ENCODE measurements at regions not wholly inside any gene's neighbourhood (a gene's known extent, or its start where the extent isn't known, plus 50 kb on each side); places are given as distances from the start of the nearest gene placed in this dataset.
A peak's percentile ranks its signal among the peaks of the same experiment; 100 is the strongest.

DNA sequence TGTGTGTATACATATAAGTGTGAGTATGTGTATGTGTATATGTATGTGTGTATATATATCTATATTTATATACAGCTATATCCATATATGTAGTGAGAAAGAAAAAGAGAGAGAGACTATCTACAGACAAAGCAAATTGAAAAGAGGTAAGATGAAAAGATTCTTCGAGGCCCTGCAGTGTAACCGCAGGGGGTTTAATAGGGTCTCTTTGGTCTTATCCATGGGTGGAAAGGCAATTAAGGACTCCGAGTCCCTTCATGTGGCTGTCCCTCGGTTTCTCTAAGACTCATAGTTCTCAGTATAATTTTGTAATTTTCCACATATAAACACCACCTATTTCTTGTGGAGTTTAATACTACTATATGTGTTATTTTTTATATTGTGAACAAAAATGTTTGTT lies 50.6 kb upstream of the JAZF1 start:
- DNase-seq, result no peak

DNA sequence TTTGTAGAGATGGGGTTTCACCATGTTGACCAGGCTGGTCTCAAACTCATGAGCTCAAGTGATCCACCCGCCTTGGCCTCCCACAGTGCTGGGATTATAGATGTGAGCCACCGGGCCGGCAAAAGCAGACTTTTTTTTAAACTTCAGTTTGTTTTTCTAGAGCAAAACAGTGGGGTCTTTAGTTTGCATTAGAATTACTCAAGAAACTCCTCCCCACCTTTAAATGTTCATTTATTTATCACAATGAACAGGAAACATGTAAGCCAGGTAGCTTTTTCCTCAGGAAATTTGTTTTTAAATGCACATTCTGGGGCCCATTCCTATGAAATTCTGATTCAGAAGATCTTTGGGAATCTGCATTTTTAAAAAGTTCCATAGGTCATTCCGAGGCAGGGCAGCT lies 56.0 kb upstream of the JAZF1 start:
- DNase-seq, result no peak

DNA sequence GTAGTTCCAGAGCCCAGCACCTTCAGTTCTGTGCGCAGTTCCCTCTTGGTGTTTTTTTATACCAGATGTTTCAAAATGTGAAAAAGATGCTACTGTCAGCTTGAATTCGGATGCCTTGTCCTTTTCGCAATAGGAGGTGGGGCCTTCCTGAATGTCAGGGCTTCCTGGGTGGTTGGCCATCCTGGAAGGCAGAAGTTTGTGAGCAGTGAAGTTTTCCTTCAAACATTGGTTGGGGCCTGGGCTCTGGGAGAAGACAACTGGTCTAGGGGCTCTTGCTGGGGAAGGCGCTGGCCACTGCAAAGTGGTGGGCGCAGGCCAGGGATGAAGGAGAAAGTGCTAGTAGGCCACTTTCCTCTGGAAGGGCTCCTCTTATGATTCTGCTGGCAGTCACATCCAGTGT lies 56.8 kb upstream of the JAZF1 start:
- no peak for DNase-seq

DNA sequence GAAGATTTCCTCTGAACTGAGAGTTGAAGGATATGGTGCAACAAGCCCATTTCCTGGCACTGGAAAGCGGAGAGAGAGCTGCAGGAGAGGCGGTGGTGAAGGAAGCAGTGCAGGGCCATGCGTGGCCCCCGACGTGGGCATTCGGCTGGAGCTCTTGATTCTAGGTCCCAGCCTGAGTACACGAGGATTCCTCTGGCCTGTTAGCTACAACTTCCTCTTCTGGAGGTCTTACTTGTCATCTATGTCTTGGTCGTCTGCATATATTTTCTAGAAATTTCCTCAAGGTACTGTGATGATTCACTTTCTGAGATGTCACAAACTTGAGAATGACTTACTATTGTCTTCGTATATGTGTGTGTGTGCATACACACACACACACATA lies 59.2 kb upstream of the JAZF1 start:
- no peak for DNase-seq

DNA sequence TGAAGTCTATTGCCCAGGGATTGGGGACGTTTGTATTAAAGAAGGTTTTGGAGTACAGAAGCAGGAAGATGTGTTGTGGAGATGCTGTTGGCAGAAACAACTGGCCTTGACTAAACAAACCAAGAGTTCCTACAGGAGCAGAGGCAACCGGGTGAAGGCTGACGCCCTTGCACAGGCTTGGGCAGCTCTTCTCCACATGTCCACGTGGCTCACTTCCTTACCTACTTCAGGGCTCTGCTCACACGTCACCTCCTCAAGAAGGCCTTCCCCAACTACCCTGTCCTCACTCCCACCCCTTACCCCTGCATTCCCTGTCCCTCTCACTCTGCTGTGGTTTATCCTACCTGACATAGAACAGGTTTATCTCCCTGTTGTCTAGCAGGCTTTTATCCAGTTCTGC lies 59.9 kb upstream of the JAZF1 start:
- DNase-seq, result no peak

DNA sequence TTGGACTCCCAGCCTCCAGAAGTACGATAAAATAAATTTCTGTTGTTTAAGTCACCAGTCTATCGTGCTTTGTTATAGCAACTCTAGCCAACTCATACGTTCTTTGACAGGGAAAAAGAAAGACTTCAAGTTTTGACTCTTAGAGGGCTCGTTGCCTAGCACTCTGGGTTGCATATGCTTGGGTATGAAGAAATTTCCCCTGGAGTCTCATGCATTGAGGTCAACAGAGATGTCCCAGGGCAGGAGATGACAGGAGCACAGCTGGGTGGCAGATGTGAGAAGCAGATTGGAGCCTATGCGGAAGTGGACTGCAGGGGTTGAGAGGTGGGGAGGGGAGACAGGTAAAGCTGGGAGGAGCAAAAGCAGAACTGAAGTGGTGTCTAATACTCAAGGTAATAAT lies 63.3 kb upstream of the JAZF1 start:
- no peak for DNase-seq

DNA sequence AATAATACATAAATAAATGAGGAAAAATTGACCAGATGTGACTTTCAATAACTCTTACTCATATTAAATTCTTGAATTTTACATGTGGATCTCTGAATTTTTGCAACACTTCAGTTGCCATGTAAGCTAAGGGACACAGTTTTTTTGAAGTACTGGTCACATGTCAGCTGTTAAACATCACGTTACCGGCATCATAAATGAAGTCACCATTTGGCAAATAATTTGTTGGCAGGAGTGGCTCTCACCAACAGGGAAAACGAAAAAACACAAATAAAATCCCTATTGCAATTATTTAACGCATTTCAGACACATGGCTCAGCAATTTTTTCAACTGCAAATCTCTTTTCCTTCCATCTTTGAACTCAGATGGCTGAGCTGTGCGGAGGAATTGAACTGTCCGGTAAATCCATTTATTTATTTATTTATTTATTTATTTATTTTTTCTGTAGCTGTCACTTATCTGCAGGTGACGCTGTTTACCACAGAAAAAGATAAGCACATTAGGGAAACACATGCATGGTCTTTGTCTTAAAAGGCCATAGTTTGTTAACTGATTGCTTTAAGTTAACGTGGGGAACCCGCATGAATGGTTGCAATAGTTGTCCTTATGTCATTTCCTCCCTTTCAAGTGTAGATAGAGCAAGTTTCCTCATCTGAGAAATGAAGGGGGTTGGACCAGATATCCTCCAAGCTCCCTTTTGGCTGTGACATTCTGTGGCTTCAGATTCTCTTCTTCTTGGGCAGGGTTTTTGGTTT lies 64.7 kb upstream of the JAZF1 start:
- no peak for DNase-seq

DNA sequence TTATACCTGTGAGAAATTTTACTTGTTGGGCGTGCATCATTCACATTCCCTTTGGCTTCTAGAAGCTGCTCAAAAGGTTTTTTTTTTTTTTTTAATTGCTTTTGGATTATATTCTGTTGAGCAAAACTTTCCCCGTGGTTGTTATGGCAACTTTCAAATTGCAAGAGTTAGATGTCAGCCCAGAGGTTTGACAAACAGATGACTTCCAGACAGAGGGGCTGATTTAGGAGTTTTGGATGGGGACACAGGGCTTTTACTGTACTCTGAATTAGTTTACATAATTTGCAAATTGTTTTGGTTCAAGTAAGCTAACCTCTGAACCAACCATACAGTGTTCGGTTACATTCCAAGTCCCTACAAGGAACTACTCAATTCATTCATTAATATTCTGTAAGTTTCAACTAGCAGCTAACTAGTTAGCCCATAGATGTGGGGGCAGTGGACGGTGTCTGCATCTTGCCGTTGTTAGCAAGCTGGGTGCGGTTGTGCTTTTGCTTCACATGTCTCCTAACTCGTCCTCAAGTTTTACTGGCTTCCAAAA lies 66.4 kb upstream of the JAZF1 start:
- DNase-seq, result no peak

DNA sequence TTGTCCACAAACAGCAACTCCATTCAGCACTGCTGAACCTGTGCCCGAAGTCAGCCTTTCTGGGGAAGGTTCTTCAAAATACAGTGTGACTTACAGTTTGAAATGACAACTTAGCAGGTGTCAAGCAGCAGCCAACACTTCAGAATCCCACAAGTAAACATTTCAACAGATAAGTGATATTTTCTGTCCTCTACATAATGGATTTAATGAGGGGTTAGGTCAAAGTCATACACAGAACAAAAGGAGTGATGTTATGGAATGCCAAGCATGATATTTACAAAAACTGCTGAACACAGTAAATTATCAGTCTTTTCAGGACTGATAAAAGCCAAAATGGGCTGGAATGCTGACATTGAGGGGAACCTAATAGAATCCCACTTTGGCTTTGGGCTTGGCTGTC lies 77.6 kb upstream of the JAZF1 start:
- DNase-seq, result no peak

DNA sequence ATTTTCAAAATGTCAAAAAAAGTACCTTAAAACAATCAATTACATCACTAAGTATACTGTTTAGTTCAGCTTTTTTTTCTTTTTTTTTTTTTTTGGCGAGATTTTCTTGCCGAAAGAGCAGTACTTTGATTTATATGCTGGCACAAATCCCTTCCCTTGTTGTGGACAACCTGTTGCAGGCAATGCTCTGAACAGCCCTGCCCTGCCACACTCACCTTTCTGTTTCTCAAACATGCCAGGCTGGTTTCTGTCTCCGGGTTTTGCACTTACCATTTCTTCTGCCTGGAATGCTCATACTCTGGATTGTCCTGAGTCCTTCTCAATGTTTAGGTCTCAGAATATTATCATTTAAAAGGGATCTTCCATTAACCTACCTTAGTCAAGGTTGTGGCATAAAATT lies 80.4 kb upstream of the JAZF1 start:
- DNase-seq, result no peak

DNA sequence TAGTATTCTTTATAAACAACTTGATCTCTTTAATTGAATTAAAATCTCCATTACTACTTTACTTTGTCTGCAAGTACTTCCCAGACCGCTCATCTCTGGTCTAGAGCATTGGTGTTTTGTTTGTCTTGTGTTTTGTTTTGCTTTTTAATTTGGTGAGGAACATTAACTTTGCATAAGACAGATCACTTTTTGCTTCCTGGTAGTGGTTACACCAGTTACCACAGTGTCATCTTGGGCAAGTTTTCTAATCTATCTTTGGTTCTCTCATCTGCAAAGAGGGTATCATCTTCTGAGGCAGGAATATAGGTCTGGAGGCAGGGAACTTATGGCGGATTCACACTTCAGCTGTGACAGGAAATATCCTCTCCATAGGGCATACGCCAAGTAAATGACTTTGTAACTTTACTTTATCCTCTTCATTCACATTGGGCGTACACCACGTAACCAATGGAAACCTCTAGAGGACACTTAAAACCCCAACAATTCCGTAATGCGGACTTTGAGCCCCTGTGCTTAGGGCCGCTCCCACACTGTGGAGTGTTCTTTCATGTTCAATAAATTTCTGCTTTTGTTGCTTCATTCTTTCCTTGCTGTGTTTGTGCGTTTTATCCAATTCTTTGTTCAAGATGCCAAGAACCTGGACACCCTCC lies 83.2 kb upstream of the JAZF1 start:
- no peak for DNase-seq

DNA sequence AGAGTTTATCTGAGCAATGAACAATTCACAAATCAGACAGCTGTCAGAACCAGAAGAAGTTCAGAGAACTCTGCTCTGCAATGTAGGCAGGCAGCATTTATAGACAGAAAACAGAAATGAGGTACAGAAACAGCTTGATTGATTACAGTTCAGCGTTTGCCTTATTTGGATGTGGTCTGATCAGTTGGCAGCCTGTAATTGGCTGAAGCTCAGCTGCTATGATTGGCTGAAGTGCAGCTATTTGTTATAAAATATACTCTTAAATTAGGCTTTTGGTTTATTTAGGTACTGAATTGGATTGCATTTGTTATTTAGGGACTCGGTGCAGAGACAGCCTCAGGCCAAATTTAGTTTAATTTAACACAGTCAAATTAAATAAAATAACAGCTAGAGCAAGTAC lies 85.8 kb upstream of the JAZF1 start:
- DNase-seq, result no peak

DNA sequence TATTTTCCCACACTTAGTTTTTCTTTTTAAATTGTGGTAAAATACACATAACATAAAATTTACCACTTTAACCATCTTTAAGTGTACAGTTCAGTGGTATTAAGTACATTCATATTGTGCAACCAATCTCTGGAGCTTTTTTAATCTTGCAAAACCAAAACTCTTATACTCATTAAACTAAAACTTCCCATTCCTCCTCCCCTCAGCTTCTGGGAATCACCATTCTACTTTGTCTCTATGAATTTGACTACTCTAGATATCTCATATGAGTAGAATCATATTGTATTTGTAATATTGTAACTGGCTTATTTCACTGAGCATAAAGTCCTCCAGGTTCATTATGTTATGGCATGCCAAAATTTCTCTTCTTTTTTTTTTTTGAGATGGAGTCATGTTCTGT lies 86.4 kb upstream of the JAZF1 start:
- no peak for DNase-seq

DNA sequence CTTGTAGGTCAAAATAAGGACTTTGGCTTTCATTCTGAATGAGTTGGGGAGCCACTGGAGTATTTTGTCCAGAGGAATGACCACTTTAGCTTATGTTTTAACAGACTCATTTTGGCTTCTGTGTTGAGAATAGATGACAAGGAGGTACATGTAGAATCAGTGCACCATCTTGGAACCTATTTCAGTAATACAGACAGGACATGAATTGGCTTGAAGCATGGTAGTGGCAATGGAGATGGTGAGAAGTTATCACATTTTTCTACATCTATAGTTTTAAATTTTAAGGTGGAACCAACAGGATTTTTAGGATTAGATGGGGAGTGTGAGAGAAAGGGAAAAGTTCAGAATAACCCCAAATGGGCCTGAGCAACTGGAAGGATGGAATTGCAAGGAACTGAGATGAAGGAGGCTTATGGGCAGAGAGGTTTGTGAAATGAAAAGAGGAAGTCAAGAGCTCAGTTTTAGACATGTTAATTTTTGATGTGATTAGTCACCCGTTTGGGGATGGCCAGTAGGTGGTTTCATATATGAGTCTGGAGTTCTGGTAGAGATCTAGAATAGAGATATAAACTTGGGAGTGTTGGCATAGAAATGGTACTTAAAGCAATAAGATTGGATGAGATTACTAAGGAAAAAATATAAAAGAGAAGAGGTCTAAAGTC lies 89.2 kb upstream of the JAZF1 start:
- no peak for DNase-seq

DNA sequence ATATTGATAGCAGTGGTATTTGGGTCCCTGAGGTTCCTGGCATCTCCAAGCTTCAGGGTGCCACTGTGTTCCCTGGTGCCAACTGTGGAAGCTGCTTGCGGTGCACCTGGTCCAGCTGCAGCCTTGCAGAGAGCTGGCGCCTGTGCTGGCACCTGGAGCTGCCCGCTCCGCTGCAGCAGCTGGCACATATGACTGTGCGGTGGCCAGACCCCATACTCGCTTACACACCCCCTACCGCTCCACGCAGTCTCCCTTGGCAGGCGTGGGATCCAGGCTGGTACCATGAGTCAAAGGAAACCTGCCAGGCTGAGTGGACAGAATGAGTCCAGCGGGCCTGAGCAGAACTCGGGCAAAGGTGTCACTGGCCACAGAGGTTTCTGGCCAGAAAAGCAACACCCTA lies 89.9 kb upstream of the JAZF1 start:
- DNase-seq, result no peak

DNA sequence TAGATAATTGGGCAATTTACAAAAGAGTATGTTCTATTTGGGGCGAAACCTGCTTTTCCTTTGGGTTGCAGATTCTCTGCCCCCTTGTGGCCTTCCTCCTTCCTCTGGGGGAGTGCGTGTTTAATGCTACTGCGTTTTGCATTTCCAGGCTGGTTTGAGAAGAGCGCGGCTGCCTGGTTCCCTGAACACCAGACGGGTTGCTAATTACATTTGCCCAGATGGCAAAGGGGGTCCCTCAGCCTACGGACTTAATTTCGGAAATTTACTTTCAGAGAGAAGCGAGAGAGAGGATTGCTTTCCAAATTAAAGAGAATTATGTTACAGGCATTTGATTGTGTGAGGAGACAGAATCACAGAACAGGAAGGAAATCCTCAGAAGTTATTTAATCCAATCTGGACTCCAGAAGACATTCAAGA lies 91.9 kb upstream of the JAZF1 start:
- peak; percentile 1 for DNase-seq

DNA sequence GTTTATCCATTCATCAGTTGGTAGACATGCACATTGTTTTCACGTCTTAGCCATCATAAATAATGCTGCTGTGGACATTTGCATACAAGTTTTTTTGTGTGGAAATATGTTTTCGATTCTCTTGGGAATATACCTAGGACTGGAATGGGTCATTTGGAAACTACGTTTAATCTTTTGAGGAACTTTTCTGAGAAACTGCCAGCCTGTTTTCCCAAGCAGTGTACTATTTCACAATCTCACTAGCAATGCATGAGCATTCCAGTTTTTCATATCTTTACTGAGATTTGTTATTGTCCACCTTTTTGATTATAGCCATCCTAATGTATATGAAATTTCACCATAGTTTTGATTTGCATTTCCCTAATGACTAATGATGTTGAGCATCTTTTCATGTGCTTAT lies 95.7 kb upstream of the JAZF1 start:
- DNase-seq, result no peak

DNA sequence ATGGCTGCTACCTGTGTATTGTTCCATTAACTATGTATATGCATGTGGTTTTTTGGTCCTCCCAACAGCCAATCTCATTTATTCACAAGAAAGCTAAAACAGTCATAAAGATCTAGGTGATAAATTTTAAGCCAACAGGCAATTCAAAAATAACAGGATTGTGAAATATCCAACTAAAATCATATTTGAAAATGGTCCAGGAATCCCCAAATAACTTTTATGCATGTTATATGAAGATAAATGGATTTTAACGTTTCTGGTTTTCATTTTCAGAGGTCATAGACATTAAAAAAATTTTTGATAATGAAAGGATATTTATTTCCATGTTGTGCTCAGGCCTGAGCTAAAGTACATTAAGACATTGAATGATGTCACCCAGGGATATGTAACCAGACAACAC lies 96.8 kb upstream of the JAZF1 start:
- DNase-seq, result no peak

DNA sequence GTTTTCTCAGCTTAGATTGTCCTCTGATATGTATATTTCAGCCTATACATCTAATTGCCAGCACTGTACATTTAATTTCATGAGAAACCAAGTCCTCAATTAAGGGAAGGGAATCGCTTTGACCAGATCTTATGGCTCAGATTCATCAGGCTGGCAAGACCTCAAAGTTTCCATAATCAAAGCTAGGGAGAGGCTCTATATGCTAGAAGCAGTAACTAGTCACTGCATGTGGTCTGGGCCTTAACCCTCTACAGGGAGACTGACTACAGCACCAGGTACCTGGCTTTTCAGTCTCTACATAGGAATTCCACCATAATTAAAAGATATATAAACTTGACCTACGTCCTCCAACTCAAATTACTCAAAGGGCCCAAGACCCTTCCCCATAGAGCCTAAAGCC lies 97.4 kb upstream of the JAZF1 start:
- DNase-seq, result no peak

DNA sequence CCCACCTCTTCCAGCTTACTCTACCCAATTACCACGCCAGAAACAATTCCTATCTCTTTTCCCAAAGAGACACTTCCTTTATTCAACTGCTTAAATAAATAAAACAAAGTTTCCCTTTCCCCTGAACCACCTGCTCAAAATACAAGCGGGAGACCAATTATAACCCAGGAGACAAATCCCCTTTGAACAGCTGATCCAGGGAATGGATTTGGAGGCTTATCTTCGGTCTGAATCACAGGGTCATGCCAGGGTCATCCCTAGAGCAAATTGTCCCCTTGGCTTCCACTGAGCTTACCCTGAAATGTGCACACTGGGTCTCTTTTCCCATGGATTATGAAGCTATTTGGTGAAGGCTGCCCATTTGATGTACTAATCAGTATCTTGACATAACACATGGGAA lies 99.9 kb upstream of the JAZF1 start:
- DNase-seq, result no peak

DNA sequence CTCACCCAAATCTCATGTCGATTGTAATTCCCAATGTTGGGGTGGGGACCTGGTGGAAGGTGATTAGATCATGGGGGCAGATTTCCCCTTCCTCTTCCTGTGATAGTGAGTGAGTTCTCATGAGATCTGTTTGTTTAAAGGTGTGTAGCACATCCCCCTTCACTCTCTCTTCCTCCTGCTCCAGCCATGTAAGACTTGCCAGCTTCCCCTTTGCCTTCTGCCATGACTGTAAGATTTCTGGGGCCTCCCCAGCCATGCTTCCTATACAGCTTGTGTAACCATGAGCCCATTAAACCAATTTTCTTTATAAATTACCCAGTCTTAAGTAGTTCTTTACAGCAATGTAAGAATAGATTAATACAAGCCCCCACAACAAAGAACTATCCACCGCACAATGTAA lies 109.9 kb upstream of the JAZF1 start:
- no peak for DNase-seq

DNA sequence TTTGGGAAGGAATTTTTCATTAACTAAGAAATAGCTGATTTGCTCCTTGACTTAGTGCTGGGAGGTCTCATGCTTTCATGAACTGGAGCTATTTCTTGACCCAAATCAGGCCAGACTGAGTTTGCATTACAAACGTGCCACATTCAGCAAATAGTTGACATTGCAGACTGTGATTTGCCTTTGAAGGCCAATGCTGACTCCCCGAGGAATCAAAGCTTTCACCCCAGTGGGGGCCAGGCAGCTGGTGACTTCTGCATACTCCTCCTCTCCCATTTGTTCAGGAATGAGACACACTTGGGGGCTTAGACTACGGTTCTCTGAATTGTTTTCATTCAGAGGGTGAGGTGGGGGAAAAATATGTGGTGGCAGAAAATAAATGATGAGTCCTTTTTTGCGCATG lies 111.0 kb upstream of the JAZF1 start:
- no peak for DNase-seq

DNA sequence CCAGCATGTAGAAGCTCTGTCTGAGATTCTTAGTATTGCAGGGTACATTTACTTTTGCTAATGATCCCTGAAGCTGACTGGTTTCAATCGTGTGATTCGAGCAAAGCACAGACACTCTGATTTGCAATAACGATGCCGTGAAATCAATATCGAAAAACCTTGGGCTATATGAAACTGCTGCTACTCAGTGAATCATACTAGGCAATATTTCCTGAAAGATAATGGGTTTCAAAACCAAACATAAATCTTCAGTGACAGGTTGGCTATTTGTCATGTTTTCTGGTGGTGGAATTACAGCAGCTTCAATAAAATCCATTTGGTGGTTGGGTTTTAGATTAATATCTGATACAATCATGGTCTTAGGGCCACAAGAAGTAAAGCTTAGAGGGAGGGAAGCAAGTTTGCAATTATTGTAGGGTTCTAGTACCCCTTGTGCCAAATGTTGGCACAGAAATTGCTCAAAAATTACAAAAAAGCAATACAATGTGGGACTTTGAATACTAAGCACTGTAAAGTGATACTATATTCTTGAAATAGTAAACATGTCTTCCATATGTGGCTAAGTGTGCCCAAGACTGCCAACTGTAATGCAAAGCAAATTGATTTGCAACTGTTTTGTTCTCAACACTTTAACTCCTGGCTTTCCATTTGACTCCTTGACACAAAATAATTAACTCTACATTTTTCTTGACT lies 112.4 kb upstream of the JAZF1 start:
- DNase-seq, result no peak

DNA sequence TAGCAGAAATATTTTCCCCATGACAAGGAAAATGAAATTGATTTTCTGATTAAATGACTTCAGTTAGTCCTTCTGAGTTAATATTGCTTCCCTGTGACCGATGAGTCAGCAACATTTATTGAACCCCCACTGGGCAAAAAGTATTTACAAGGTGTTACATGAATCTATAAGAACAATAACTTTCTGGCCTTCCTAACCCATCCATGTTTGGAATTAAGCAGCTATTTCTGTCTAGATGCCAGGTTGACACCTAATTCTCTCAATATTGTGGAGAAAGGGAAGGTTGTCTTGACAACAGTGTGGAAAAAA lies 112.9 kb upstream of the JAZF1 start:
- DNase-seq, result no peak

Data from T-helper 9 cell (primary cell).